ENCODE measurements at regions not wholly inside any gene's neighbourhood (a gene's known extent, or its start where the extent isn't known, plus 50 kb on each side); places are given as distances from the start of the nearest gene placed in this dataset.

DNA sequence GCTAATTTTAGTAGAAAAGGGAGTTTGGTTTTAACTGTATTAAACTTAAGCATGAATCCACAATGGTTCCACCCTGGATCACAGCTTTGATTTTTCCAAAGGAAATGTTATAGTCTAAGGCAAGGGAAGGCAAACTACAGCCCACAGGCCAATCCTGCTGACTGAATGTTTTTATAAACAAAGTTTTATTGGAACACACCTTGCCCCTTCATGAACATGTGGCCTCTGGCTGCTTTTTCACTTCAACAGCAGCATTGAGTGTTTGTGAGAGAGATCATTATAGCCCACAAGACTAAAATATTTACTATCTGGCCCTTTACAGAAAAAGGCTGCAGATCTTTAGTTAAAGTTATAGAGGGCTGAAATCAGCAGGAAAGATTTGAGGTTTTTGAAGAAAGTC, 198.7 kb downstream of the IRS2 start:
- H3K36me3 ChIP-seq (ENCODE audit: control insufficient read depth, insufficient read depth, low read length), result no peaks in the 10 kb centered on the region
- no peaks in the 10 kb centered on the region for H3K27me3 ChIP-seq (ENCODE audit: control insufficient read depth, insufficient read depth, low read length)
- H3K4me3 ChIP-seq (ENCODE audit: low read depth, low read length), result no peak overlapping the region
- TF ChIP-seq, protein P1, sequence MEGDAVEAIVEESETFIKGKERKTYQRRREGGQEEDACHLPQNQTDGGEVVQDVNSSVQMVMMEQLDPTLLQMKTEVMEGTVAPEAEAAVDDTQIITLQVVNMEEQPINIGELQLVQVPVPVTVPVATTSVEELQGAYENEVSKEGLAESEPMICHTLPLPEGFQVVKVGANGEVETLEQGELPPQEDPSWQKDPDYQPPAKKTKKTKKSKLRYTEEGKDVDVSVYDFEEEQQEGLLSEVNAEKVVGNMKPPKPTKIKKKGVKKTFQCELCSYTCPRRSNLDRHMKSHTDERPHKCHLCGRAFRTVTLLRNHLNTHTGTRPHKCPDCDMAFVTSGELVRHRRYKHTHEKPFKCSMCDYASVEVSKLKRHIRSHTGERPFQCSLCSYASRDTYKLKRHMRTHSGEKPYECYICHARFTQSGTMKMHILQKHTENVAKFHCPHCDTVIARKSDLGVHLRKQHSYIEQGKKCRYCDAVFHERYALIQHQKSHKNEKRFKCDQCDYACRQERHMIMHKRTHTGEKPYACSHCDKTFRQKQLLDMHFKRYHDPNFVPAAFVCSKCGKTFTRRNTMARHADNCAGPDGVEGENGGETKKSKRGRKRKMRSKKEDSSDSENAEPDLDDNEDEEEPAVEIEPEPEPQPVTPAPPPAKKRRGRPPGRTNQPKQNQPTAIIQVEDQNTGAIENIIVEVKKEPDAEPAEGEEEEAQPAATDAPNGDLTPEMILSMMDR (IDR thresholded peaks at IDR 0.05; ENCODE audit: insufficient read depth, low read length, poor library complexity, severe bottlenecking), result no peak
- DNase-seq (ENCODE audit: low read depth), result no peak

DNA sequence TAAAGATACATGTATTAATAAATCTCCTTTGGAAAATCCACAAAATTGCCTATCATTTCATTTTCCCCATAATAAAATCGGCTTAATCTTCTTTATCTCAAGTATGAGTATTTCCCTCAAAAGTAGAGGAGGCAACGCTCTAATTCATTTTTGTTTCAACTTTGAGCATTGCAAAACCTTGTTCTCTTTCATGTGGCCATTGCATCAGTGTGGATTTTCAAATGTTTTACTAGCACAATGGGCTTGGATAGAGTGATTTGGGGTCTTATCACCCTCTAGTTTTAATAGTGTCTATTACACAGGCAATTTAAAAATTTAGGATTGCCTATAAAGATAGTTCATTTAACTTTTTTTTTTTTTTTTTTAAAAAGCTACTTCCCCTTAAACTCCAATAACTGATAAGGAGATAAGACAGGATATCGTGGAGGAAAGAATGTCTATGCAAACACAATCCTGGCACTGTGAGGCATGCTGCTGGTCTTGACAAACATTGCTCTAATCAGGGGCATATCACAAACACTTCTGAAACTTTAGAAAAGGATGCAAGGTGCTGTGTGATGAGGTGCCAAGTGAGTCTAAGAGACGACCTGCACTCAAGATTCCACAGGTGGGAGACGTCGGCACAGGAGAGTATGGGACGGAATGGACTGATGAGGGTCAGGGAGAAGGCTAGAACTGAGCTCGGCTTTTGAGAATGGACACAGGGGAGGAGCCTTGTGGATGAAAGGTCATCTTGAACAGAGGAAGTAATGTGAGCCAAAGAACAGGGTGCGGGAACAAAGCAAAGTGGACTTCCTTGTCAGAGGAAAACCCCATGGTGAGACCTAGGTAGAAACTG, 199.7 kb downstream of the IRS2 start:
- Histone ChIP-seq H3K36me3 (ENCODE audit: control insufficient read depth, insufficient read depth, low read length) (no peaks in the 10 kb centered on the region), H3K27me3 (ENCODE audit: control insufficient read depth, insufficient read depth, low read length) (no peaks in the 10 kb centered on the region), H3K4me3 (ENCODE audit: low read depth, low read length) (no peak overlapping the region)
- TF ChIP-seq, protein P1 (IDR thresholded peaks at IDR 0.05; ENCODE audit: insufficient read depth, low read length, poor library complexity, severe bottlenecking), result no peak
- DNase-seq (ENCODE audit: low read depth), result no peak

DNA sequence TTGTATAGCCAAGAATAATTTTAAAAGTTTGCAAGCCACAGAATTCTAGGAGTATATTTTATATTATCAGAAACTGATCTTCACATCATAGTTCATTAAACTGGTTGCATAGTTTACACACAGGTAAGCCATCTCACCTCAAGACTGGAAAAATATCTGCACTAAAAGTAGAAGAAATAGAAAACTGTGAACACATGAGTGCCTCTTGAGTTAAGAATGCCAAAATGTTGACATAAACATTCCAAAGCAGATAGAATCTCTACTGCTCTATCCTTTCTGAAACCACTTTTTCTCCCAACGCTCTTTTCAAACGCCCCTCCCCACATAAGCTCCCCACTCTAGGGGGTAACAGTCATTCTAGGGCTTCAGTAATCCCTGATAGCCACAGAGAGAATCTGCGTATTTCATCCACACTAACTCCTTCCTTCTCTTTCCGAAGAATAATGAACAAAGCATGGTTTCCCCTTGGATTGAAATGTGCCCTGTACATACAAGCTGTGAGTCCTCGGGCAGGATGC, 201.5 kb downstream of the IRS2 start:
- no peak for DNase-seq (ENCODE audit: low read depth)

DNA sequence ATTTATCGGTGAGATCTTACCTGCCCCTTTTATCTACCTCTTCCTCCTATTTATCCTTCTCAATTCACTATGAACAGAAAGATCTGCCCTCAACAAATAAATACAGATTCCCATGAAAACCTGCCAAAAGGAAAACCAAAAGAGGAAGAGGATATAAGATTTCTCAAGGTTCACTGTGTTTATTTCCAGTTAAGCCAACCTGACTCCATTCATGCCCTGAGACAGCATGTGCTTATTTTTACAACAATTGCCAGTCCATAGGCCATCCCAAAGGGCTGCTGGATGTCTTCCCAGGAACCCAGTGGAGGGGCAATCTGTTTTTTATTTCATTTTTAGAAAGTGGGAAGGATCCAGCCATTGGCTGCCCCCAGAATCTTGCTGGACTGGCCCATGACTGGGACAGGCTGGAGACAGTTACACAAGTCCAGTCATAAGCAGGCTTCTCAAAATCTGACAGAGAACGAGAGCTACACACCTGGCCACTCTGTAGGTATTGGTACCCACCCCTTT, 209.1 kb downstream of the IRS2 start:
- Histone ChIP-seq H3K36me3 (ENCODE audit: control insufficient read depth, insufficient read depth, low read length) (no peaks in the 10 kb centered on the region), H3K4me3 (ENCODE audit: low read depth, low read length) (no peak overlapping the region), H3K27me3 (ENCODE audit: control insufficient read depth, insufficient read depth, low read length) (no peaks in the 10 kb centered on the region)
- TF ChIP-seq, protein P1 (IDR thresholded peaks at IDR 0.05; ENCODE audit: insufficient read depth, low read length, poor library complexity, severe bottlenecking), result no peak
- no peak for DNase-seq (ENCODE audit: low read depth)

More for the DNA sequence above, 201.5 kb downstream of the IRS2 start:
- H3K4me3 ChIP-seq (ENCODE audit: low read depth, low read length), result no peak overlapping the region
- H3K36me3 ChIP-seq (ENCODE audit: control insufficient read depth, insufficient read depth, low read length), result no peaks in the 10 kb centered on the region
- H3K27me3 ChIP-seq (ENCODE audit: control insufficient read depth, insufficient read depth, low read length), result no peaks in the 10 kb centered on the region
- TF ChIP-seq, protein P1 (IDR thresholded peaks at IDR 0.05; ENCODE audit: insufficient read depth, low read length, poor library complexity, severe bottlenecking), result no peak

DNA sequence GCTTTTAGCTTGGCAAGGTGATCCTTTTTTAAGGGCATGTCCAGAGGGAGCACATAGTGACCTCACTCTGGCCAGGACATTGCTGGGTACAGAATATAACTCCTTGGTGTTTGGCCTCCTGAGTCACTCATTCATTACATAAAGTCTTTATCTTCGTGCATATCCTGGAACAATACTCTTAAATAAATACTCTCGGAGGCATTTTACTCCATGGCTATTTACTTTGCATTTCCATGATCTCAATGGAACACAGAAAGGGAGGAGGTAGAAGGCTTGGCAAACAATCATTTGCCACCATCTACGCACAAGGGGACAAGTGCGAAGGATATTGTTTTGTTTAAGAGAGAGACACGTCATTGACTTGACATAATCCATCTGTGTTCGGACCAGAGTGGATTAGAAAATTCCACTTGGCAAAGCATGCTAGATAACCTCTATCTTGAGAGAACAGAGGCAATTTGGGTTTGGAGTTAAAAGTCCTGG, 210.0 kb downstream of the IRS2 start:
- Histone ChIP-seq H3K27me3 (ENCODE audit: control insufficient read depth, insufficient read depth, low read length) (no peaks in the 10 kb centered on the region), H3K4me3 (ENCODE audit: low read depth, low read length) (no peak overlapping the region), H3K36me3 (ENCODE audit: control insufficient read depth, insufficient read depth, low read length) (no peaks in the 10 kb centered on the region)
- TF ChIP-seq, protein P1 (IDR thresholded peaks at IDR 0.05; ENCODE audit: insufficient read depth, low read length, poor library complexity, severe bottlenecking), result no peak
- no peak for DNase-seq (ENCODE audit: low read depth)
